Frontal cortex (tissue), 3 donors: ENCODE measurements at regions not wholly inside any gene's neighbourhood (a gene's known extent, or its start where the extent isn't known, plus 50 kb on each side); places are given as distances from the start of the nearest gene placed in this dataset.

Experiments used
- DNase-seq, 2 donors: peaks; one replicate each; pipeline ENCODE4 v3.0.0; 2012; ENCODE audit warnings: low spot score in 2 of 2
- FAIRE-seq: peaks from 2 replicates; lab custom pipeline; 2012; peaks lifted over from hg19 to GRCh38; lab: Jason Lieb, UNC
- donor health status: control.
- donor health status: control.
- donor health status: control.

DNA sequence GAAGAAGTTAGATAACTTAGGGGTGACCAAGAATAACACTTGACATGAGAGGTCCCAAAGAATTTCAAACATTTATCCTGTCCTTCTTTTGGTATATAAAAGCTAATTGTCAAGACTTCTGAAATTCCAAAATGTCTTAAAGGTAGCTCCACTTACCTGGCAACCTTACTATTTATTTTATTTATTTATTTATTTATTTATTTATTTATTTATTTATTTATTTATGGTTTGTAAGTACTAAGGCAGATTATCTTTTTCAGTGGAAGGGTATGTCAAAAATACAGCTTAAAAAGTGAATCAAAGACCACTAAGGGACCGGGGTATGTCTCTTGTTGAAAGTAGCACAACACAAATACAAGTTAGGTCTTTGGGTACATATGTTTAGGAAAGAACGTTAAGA lies 620.8 kb upstream of the B3GALT2 start:
- DNase-seq (no peak), FAIRE-seq (no peak)

DNA sequence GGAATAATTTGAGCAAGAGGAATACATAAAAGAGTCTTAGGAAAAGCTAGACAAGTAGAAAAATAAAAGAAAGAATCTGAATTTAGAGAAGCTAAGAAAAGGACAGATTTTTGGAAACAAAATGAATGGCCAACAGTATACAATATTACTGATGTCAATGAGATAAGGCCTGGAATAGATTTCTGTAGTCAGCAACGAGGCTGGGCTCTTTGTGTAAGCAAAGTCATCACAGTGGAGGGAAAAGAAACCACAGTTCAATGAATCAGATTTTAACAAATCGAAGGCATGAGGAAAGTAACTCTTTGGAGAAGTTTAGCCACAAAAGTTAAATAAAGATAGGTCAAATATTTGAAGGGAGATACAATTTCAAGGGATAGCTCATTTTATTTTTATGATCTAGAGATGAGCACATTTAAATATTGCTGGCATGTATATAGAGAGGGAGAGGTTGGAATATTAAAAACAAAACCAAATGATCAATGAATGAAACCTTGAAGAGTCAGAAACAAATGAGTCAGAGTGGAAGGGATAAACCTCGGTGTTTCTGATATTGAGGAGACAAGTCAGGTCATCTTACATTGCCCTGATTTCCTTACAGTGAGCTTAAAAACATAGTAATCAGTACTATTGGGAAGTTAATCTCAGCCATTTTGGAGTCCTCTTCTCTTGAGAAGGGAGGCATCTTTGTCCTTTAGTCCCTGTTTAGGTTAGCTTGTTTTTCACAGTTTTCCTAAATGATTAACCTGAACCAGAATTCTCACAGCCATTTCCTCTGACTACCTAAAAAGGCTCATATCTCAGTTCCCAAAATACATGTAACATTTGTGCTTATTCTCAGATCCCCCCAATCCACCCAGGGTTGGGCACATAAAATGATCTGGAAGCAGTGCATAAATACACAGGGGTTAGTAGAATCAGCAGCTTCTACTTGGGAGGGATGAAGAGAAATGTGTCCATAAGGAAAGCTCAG lies 620.0 kb upstream of the B3GALT2 start:
- DNase-seq (no peak), FAIRE-seq (no peak)

DNA sequence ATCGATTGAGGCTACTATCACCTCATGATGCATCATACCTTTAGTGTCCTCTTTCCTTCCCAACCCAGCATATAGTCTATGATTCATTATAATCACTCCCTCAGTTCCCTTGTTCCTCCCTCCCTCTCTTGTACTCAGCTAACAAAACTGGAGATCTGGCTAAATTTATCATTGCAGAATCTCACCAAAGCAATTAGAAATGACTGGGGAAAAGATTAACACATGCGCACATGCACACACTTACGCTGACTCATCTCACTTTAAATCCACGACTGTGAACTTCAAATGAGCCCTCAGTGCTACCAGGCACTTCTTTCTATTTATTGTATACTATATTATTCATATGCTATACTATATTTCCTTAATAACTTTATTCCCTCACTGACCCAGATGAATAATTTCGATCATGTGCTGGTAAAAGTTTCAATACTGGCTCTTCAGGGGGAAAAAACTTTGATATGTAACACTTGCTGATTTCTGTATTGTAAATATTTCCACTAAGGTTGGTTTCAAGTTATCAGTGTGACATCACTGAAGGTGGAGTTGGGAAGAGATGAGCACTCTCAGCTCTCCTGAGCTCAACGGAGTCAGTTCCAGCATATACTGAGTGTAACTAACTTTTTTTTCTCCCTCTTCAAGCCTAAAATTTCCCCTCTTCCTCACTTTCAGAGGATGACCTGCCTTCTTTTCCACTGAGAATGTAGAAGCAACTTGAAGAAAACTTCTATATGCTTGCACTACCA lies 613.7 kb upstream of the B3GALT2 start:
- no peak for DNase-seq

DNA sequence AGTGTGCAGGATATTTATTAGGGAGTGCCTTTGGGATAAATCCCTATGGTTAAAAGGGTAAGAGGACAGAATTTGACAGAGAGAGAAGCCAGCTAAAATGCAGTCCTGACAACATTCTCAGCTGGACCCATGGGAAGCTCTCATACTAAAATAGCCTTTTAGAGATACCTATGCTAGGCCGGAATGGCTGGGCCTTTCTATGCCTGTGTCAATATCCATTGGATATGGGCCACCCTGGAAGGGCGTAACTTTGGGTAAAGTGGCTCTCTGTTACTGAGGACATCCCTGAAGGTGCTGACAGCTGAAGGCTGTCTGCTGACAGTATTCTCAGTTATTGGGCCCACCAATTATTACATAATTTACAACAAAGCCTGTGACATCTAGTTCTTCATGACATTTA lies 613.0 kb upstream of the B3GALT2 start:
- FAIRE-seq (no peak), DNase-seq (no peak)

More for the DNA sequence above, 613.7 kb upstream of the B3GALT2 start:
- no peak for FAIRE-seq

DNA sequence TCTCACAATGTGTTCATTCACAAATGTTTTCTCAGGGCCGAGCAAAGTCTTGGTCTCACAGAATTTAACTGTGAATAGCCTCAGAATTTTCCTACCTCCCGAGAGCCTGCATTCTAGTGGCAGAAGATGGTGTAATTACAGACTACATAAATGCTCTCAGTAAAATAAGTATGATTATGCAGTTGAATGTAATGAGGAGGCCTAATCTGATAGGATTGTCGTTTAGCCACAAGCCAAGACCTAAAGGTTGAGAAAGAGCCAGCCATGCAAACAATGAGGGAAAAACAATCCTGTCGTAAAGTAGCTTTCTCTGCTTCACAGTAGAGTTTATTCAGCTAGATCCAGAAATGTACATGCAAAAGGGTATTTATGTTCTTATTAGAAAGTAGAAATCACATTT lies 607.8 kb upstream of the B3GALT2 start:
- DNase-seq (no peak), FAIRE-seq (no peak)

DNA sequence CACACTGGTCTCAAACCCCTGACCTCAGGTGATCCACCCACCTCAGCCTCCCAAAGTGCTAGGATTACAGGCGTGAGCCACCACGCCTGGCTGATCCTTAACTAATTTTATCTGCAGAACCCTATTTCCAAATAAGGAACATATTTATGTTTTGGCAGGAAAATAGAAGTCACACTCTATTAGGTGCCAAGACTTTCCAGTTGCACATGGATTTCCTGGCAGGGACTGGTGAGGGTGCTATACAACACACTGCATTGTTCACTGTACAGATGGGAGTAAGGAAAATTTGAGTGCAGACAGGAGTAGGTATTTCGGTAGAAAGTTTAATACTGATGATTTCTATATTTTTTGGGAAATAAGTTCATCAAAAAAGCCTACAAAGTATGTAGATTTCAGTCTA lies 605.3 kb upstream of the B3GALT2 start:
- no peak for DNase-seq

DNA sequence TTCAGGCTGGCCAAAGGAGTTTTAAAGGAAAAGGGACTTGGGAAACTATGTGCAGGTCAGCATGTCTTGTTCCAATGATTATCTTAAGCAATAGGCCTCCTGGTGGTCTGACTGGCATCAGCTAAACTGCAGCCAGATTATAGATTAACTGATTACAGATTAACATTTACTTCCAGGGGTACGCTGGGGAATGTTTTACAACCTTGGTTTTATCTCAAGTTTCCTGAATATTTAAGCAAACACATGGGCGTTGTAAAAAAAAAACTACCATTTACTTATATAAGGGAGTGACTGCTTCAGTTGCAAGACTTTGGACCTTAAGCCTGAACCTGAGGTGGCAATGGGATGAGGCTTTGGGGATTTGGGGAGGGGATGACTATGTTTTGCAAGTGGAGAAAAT lies 600.6 kb upstream of the B3GALT2 start:
- FAIRE-seq (no peak), DNase-seq (no peak)

More for the DNA sequence above, 605.3 kb upstream of the B3GALT2 start:
- no peak for FAIRE-seq

DNA sequence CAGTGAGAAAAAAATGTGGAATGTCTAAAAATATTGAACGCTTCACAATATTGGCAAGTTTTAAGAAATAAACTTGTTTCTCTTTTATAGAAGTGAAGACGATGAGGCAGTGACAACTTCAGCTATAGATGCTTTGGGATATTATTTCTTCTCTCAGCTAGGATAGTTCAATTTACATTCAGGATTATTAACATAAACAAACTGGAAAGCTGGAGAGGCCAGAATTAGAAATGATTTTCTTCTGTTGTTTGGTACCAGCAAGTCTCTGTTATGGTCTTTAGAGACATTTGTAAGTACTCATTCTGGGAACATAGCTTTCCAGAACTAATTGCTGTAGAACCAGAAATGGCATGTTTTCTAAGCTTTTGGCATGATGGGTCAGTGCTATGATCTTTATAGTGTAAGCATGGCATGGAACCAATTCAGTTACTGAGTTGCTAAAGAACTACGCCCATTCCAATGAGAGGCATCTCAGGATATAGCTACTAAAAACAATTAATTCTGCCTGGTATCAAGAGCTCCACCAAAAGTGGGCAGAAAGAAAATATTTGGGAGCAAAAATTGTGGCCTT lies 599.5 kb upstream of the B3GALT2 start:
- FAIRE-seq (no peak), DNase-seq (no peak)

DNA sequence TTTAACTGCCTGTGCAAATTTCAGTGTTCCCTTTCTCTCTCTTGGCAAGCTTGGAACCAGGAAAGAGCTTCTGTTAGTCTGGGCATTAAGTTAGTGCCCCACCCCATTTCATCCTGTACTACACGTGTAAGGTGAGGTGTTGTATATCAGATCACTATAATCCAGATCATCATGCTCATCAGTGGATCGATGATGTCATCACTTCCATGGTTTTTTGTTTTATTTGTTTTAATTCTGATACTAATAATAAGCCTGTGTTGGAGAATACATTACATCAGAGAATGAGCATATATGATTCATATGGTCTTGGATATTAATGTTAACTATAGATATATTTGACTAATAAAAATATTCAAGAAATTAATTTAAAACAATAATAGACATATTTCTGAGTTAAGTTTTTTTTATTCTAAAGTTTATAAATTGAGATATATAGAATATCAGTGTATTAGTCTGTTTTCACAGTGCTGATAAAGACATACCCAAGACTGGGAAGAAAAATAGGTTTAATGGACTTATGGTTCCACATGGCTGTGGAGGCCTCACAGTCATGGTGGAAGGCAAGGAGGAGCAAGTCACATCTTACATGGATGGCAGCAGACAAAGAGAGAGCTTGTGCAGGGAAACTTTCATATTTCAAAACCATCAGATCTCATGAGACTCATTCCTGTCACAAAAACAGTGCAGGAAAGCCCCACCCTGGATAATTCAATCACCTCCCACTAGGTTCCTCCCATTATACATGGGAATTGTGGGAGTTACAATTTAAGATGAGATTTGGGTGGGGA lies 588.3 kb upstream of the B3GALT2 start:
- no peak for FAIRE-seq

DNA sequence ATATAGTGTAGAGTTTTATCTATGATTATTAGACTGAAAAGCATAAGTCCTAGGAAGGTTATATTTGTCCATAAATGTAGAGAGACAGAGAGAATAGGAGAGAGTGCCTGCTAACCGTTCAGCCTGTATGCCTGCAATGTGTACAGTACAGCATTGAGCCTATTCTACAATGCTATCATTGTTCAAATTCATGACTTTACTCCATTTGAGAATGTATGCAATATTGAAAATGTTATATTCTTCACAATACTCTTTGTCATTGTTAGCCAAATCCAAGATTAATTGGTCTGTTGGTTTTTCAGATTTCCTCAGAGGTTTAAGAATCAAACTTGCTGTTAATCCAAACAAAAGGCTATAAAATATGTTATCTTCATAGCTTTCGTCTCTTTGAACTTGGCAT lies 585.2 kb upstream of the B3GALT2 start:
- FAIRE-seq = no peak
- DNase-seq = no peak

More for the DNA sequence above, 588.3 kb upstream of the B3GALT2 start:
- no peak for DNase-seq

DNA sequence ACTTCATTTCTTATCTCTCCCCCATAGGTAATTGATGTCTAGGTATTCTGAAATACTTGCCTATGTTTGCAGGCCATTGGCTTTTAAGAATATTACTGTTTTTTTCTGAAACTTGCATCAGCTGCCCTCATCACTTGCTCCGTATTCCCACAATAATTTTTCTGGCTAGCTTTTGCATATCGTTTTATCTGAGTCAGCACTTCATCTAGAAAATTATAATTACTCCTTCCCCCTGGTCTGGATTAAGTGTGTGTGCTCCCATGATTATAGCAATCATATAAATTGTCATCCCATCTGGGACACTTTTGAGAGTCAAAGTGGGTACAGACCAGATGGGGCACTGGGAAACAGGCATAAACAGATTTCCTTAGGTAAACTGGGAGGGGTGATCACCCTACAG lies 583.2 kb upstream of the B3GALT2 start:
- FAIRE-seq (no peak), DNase-seq (no peak)

DNA sequence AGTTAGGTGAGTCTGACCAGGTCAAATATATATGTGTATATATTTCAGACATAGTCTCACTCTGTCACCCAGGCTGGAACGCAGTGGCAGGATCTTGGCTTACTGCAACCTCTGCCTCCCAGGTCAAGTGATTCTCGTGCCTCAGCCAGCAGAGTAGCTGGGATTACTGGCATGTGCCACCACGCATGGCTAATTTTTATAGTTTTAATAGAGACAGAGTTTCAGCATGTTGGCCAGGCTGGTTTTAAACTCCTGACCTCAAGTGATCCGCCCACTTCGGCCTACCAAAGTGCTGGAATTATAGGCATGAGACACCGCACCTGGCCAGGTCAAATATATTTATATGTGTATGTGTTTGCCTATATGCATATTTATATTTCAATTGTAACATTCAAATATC lies 581.5 kb upstream of the B3GALT2 start:
- FAIRE-seq = no peak
- DNase-seq = no peak

DNA sequence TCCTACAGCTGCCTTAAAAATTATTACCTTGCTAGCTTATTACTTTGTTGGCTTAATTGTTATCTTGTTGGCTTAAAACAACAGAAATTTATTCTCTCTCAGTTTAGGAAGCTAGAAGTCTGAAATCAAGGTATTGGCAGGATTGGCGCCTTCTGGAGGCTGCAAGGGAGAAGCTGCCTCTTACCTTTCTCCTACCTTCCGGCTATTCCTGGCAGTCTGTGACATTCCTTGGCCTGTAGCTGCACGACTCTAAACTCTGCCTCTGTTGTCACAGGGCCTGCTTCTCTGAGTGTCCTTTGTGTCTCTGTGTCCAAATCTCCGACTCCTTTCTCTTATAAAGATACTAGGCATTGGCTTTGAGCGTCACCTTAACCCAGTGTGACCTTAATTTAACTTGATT lies 579.9 kb upstream of the B3GALT2 start:
- FAIRE-seq (no peak), DNase-seq (no peak)

DNA sequence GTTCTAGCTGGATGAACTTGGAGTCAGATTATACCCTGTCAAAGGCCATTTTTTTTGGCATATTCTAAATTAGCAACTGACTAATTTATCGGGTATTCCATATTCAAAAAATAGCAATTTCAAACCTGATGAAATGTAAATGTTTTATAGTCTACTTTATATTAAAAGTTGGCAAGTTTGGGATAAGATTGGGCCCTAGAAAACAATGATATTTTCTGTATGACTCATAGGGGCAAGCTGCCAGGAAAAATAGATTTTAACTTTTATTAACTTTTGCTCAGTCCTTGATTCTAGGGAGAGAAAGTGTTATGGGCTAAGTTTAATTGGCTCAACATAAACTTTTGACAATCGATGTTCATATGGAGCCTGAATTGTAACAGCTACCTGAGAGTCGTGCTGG lies 576.9 kb upstream of the B3GALT2 start:
- FAIRE-seq (no peak), DNase-seq (no peak)

DNA sequence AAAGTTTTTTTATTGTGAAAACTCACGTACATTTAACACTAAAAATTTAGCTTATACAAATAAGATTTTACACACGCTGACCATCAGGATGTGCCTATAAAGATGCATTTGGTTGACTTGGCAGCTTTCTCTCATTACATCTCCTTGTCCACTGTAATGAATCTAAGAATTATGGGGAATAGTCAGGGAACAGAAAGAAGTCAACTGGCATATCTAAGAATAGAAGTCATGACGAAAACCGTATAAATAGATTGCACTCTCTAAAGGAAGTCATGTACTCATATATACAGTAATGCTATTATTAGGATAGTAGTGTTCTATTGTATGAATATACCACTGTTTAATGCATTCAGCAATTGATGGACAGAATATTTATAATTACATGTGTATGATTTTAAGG lies 575.8 kb upstream of the B3GALT2 start:
- DNase-seq (no peak), FAIRE-seq (no peak)

DNA sequence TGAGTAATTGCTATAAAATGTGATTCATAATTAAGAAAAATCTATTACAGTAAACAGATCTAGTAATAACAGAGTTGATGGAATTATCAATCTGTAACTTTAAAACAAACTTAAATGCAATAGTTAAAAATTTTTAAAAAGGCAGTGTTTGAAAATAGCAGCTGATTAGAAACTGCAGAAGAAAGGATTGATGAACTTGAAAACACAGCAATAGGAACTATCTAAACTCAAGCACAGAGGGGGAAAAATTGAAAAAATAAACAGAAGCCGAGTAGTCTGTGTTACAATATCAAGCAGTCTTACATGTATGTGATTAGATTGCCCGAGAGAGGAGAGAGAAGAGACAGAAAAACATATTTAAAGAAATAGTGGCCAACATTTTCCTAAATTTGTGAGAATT lies 569.0 kb upstream of the B3GALT2 start:
- no peak for FAIRE-seq
- no peak for DNase-seq

DNA sequence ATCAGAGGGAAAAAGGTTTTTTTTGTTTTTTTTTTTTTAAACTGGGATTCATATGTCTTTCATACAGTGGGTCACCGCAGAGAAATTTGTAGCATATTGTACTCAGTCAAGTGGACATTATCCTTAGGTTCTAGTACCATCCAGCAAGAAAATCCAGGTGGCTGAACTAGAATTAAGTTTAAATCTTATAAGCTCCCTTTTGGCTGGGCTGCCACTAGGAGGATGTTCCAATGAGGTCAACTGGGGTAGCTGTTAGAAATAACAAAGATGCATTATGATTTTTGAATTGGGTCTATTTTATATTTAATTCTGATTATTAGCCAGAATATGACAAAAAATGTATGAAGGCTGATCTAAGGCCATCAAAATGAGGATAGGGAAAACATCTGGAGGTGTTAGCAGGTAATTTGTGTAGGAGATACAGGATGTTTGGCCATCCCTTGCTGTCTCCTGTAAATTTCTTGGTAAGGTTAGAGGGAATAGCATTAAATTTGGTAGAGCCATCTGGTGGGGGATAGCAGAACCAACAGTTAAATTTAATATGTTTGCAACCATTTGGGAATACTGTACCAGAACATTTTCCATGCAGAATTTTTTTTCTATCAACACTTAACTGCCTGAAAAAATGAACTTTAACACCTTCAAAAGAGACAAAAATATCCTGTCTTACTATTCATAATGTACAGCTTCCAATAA lies 568.5 kb upstream of the B3GALT2 start:
- FAIRE-seq = no peak

DNA sequence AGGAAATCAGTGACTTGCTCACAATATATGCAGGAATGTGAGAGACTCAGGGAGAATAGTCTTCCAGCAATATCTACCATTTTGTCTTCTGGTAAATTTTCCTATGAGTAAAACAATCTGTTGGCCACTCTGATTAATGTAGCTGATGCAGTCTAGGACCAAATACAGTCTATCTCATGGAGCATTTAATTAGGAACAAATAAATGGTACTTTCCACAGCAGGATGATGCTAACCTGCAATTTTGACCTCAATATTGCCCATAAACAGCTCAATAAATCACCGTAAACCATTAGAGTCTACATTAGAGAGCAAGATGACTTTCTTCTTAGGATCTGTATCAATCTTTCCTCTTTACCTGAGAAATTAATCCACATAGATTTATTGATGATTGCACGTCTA lies 567.7 kb upstream of the B3GALT2 start:
- FAIRE-seq (no peak), DNase-seq (no peak)

More for the DNA sequence above, 568.5 kb upstream of the B3GALT2 start:
- no peak for DNase-seq

DNA sequence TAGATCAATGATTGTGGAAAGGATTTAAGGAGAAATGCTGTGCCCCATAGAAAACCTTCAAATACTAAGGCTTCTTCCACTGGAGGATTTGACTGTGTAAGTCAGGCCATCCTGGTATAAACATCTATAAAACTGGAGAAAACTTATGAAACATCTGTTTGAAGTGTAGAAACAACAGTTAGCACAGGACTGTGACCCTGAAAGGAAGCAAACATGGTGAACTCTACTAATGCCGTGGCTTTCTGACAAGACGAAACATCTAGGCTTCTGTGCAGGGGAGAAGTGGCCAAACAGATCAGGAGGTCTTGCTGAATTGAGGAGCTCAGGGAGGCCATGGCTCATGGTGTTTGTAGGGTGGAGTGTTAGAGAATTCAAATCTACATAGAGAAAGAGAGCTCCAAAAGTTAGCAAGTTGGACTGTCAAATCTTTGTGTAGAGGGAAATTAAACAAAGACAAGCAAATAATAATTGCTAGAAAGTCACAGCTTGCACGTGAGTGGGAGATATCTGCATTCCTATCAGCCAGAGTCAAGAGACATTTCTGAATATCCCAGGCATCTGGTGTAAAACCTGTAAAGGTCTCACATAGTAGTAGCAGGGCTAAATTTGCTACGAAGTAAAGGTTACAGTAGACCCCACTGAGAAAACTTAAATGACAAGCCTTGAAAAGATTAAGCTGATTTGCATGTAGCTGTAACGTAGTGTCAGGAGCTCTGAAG lies 566.8 kb upstream of the B3GALT2 start:
- FAIRE-seq (no peak), DNase-seq (no peak)
